ENCODE measurements at regions not wholly inside any gene's neighbourhood (a gene's known extent, or its start where the extent isn't known, plus 50 kb on each side); places are given as distances from the start of the nearest gene placed in this dataset.

DNA sequence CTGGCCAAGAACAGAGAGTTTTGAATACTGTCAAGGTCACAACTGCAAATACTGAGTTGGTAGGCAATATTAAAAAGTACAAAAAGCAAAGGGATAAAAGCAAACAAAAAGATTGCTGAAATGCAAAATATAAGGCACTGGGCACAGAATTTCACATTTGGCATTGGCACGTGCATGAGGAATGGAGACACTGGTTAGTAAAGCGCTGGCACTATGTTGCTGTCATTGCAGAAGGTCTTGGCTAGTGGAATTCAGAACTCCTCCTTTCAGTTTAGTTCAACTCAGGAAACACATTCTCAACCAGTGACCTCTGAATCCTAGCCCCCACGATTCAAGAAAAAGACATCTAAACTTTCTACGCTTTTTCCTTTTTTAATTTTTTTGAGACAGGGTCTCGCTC lies 111.8 kb upstream of the PSMD7 start:
- Mint-ChIP-seq H3K36me3 (ENCODE audit: insufficient read depth) (no peaks in the 10 kb centered on the region), H3K27me3 (no peaks in the 10 kb centered on the region), H3K4me1 (ENCODE audit: low read depth) (no peaks in the 10 kb centered on the region), H3K4me3 (ENCODE audit: low read depth) (no peak overlapping the region), H3K27ac (no peak overlapping the region), H3K9me3 (ENCODE audit: low read depth) (peaks cover 24% of the 10 kb centered on the region)
- TF ChIP-seq, protein P1, sequence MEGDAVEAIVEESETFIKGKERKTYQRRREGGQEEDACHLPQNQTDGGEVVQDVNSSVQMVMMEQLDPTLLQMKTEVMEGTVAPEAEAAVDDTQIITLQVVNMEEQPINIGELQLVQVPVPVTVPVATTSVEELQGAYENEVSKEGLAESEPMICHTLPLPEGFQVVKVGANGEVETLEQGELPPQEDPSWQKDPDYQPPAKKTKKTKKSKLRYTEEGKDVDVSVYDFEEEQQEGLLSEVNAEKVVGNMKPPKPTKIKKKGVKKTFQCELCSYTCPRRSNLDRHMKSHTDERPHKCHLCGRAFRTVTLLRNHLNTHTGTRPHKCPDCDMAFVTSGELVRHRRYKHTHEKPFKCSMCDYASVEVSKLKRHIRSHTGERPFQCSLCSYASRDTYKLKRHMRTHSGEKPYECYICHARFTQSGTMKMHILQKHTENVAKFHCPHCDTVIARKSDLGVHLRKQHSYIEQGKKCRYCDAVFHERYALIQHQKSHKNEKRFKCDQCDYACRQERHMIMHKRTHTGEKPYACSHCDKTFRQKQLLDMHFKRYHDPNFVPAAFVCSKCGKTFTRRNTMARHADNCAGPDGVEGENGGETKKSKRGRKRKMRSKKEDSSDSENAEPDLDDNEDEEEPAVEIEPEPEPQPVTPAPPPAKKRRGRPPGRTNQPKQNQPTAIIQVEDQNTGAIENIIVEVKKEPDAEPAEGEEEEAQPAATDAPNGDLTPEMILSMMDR (IDR thresholded peaks at IDR 0.05; ENCODE audit: unreplicated experiment) = no peak
- DNase-seq (ENCODE audit: low spot score, unreplicated experiment) = no peak

DNA sequence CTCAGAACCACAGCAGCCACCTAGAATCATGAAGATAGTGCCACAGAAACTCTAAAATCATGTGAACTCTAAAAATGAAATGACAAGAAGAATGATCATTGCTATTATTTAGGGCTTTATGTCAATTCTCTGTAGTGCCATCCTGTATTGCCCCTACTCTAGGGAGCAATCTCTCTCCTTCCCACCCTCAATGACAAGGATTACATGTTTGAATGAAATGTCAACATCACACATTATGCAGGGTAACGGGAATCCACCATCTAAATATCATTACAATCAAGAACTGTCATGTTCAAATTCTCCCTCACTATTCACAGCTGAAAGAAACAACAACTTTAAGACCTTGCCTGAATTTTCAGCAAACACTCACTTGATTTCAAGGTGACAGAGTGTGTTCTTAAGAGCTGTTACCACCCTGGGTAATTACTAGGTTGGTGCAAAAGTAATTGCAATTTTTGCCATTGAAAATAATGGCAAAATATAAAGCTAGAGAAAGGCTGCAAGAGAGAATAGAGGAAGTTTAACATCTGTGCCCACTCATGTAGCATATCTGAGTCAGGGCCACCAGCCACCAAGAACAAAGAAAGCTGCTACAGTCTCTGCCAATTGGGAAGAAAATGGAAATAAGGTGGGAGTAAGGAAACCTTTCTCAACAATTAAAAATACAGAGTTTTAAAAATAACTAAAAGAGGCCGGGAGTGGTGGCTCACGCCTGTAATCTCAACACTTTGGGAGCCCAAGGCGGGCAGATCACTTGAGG lies 112.8 kb upstream of the PSMD7 start:
- no peaks in the 10 kb centered on the region for H3K4me1 Mint-ChIP-seq (ENCODE audit: low read depth)
- H3K36me3 Mint-ChIP-seq (ENCODE audit: insufficient read depth) = no peaks in the 10 kb centered on the region
- DNase-seq (ENCODE audit: low spot score, unreplicated experiment) = no peak
- H3K27ac Mint-ChIP-seq = no peak overlapping the region
- TF ChIP-seq, protein P1 (IDR thresholded peaks at IDR 0.05; ENCODE audit: unreplicated experiment) = no peak
- H3K9me3 Mint-ChIP-seq (ENCODE audit: low read depth) = peaks cover 26% of the 10 kb centered on the region
- no peak overlapping the region for H3K4me3 Mint-ChIP-seq (ENCODE audit: low read depth)
- H3K27me3 Mint-ChIP-seq = no peaks in the 10 kb centered on the region

- Mint-ChIP-seq H3K27me3 (no peaks in the 10 kb centered on the region), H3K4me1 (ENCODE audit: low read depth) (peaks cover 3% of the 10 kb centered on the region), H3K27ac (no peak overlapping the region), H3K36me3 (ENCODE audit: insufficient read depth) (no peaks in the 10 kb centered on the region), H3K9me3 (ENCODE audit: low read depth) (no peaks in the 10 kb centered on the region), H3K4me3 (ENCODE audit: low read depth) (no peak overlapping the region)
- TF ChIP-seq, protein P1 (IDR thresholded peaks at IDR 0.05; ENCODE audit: unreplicated experiment) = no peak
- DNase-seq (ENCODE audit: low spot score, unreplicated experiment) = no peak
Observed at GRCh38 chr16:74169687-74170376, 126.8 kb upstream of the PSMD7 start.

- Mint-ChIP-seq H3K36me3 (ENCODE audit: insufficient read depth) (no peaks in the 10 kb centered on the region), H3K4me1 (ENCODE audit: low read depth) (peaks cover 3% of the 10 kb centered on the region), H3K27me3 (no peaks in the 10 kb centered on the region), H3K4me3 (ENCODE audit: low read depth) (no peak overlapping the region), H3K9me3 (ENCODE audit: low read depth) (no peaks in the 10 kb centered on the region), H3K27ac (no peak overlapping the region)
- DNase-seq (ENCODE audit: low spot score, unreplicated experiment) = no peak
- TF ChIP-seq, protein P1 (IDR thresholded peaks at IDR 0.05; ENCODE audit: unreplicated experiment) = no peak
Observed at GRCh38 chr16:74169066-74169465, 127.5 kb upstream of the PSMD7 start.

- no peaks in the 10 kb centered on the region for H3K9me3 Mint-ChIP-seq (ENCODE audit: low read depth)
- no peak for DNase-seq (ENCODE audit: low spot score, unreplicated experiment)
- no peak overlapping the region for H3K4me3 Mint-ChIP-seq (ENCODE audit: low read depth)
- H3K27me3 Mint-ChIP-seq = no peaks in the 10 kb centered on the region
- no peak overlapping the region for H3K27ac Mint-ChIP-seq
- TF ChIP-seq, protein P1 (IDR thresholded peaks at IDR 0.05; ENCODE audit: unreplicated experiment) = no peak
- H3K4me1 Mint-ChIP-seq (ENCODE audit: low read depth) = peaks cover 3% of the 10 kb centered on the region
- no peaks in the 10 kb centered on the region for H3K36me3 Mint-ChIP-seq (ENCODE audit: insufficient read depth)
Observed at GRCh38 chr16:74168445-74168844, 128.2 kb upstream of the PSMD7 start.
